HG03378 (cell line): ENCODE measurements at regions not wholly inside any gene's neighbourhood (a gene's known extent, or its start where the extent isn't known, plus 50 kb on each side); places are given as distances from the start of the nearest gene placed in this dataset.
"Not testable (repeated sequence)": the region's sequence is repeated elsewhere in the genome, so short reads cannot be mapped to it uniquely, and the experiment has no call there.

ENCODE experiments used
- ATAC-seq: cut with Tn5 transposase; IDR thresholded peaks from one replicate; pipeline ENCODE4 v1.9.1; 2021; ENCODE audit warnings: mild to moderate bottlenecking, moderate library complexity; ENCODE audit not compliant: unreplicated experiment

- peak; percentile 20 for ATAC-seq
These were observed 118.5 kb upstream of the OTUD4 start for GRCh38 chr4:145298885-145299284.

- no peak for ATAC-seq
These were observed 117.2 kb upstream of the OTUD4 start for GRCh38 chr4:145297556-145297955.

- no peak for ATAC-seq
These were observed 115.2 kb upstream of the OTUD4 start for GRCh38 chr4:145295547-145295946.

- ATAC-seq = no peak
These were observed 114.7 kb upstream of the OTUD4 start for GRCh38 chr4:145295122-145295521.

GRCh38 chr4:145293658-145294057 is 113.3 kb upstream of the OTUD4 start:
- no peak for ATAC-seq

- ATAC-seq = no peak
These were observed 110.6 kb upstream of the OTUD4 start for GRCh38 chr4:145290955-145291354.

GRCh38 chr4:145289403-145290076 is 109.2 kb upstream of the OTUD4 start:
- ATAC-seq = no peak

GRCh38 chr4:145287351-145287750 is 107.0 kb upstream of the OTUD4 start:
- ATAC-seq = no peak

GRCh38 chr4:145285928-145286327 is 105.5 kb upstream of the OTUD4 start:
- no peak for ATAC-seq

- ATAC-seq = no peak
These were observed 103.5 kb upstream of the OTUD4 start for GRCh38 chr4:145283909-145284308.

- no peak for ATAC-seq
These were observed 101.6 kb upstream of the OTUD4 start for GRCh38 chr4:145281951-145282350.

GRCh38 chr4:145281224-145281623 is 100.8 kb upstream of the OTUD4 start:
- ATAC-seq = no peak

- no peak for ATAC-seq
These were observed 100.2 kb upstream of the OTUD4 start for GRCh38 chr4:145280541-145280940.

GRCh38 chr4:145279122-145279960 is 99.0 kb upstream of the OTUD4 start:
- no peak for ATAC-seq

GRCh38 chr4:145278341-145279121 is 98.1 kb upstream of the OTUD4 start:
- no peak for ATAC-seq

GRCh38 chr4:145277011-145277410 is 96.6 kb upstream of the OTUD4 start:
- no peak for ATAC-seq

- ATAC-seq = no peak
These were observed 95.7 kb upstream of the OTUD4 start for GRCh38 chr4:145276050-145276449.

GRCh38 chr4:145271194-145271593 is 90.8 kb upstream of the OTUD4 start:
- no peak for ATAC-seq

- ATAC-seq = no peak
These were observed 86.5 kb upstream of the OTUD4 start for GRCh38 chr4:145266881-145267280.

- no peak for ATAC-seq
These were observed 79.7 kb upstream of the OTUD4 start for GRCh38 chr4:145260091-145260490.

GRCh38 chr4:145255311-145255710 is 74.9 kb upstream of the OTUD4 start:
- not testable (repeated sequence) for ATAC-seq

GRCh38 chr4:145252190-145252589 is 71.8 kb upstream of the OTUD4 start:
- ATAC-seq = no peak
